ENCODE measurements at regions not wholly inside any gene's neighbourhood (a gene's known extent, or its start where the extent isn't known, plus 50 kb on each side); places are given as distances from the start of the nearest gene placed in this dataset.

GRCh38 chr5:93088592-93089389 is 492.2 kb downstream of the NR2F1-AS1 start:
- intact Hi-C loops (cut with micrococcal nuclease): no loop called here
- ATAC-seq (peak; percentile 56), DNase-seq (no peak)

DNA sequence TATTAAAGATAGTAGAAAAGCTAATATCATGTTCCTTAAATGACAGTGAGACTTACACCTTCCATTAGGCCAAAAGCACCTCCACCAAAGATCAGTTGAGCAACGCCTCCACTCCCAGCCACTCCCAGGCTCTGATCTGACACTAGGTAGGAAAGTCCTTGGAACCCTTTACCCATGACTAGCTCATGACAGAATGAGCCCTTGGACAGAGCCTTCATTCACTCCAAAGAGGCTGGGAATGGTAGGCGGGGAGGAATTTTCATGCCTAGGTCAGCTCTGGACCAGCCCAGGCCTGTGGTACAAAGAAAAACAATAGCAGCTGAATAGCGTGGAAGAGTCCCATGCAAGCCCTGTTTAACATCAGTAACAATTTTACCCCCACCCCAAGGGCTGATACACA is 493.7 kb downstream of the NR2F1-AS1 start:
- ATAC-seq: no peak
- intact Hi-C loops (cut with micrococcal nuclease): no loop called here
- DNase-seq: no peak

- DNase-seq (no peak), ATAC-seq (no peak)
- intact Hi-C loops (cut with micrococcal nuclease): no loop called here
These were observed 498.0 kb downstream of the NR2F1-AS1 start for GRCh38 chr5:93082981-93083380.

DNA sequence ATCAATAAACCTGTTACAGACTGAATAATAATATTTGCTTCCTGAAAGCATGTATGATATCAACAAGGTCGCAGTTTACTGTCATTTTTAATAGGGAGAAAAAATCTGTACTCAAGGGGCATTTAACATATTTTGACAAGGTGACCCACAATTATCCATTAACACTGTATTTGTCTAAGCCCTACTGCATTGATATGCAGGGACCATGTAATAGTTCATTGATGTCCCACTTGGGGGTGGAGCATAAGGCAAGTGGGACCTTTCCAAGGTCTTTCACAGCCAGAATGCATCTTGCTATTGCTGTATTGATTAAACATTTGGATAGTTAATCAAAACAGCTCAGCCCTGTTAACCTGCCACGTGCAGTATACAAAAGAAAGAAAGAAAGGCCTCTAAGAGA is 502.0 kb downstream of the NR2F1-AS1 start:
- ATAC-seq (peak; percentile 17), DNase-seq (no peak)
- intact Hi-C loops (cut with micrococcal nuclease): no loop called here

DNA sequence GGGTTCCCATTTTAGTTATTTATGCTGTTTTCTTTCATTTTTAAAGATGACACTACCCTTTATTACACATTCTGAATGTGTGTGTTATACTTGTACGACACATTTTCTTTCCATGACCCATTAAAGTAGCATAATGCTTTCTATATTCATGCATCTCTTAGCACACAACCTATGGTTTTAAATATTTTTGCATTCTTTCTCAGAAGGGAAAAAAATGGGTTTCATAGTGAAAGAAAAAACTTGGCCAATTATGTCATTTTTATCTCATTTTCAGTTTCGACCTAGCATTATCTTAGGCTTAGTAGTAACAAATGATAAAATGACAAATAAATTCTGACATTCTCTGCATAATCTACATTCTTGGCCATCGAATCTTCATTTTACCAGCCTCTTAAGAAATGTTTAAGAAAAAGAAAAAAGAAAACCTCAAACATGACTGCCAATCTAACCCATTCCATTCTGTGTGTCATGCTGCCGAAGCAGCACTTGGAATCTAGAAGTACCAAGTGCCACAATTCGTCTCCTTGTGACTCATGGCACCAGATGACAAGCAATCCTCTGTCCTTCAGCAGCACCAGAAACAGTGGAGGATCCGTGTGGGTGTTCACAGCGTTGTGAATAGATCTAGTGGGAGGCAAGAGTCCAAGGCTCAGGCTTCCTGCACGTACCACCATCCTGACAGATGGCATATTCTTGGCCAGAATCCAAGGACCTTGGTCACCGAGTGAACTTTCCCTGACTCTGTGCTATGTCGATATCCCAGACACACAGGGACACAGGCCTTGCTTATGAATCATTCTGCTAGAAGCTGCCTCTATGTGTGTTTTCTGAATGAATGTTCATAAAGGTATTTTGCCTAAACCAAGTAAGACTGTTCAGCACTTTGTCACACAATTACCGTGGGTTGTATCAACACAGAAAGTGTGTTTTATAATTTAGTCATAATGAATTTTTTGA is 502.7 kb downstream of the NR2F1-AS1 start:
- ATAC-seq (peak; percentile 100), DNase-seq (peak; percentile 49)
- intact Hi-C loops (cut with micrococcal nuclease): no loop called here

DNA sequence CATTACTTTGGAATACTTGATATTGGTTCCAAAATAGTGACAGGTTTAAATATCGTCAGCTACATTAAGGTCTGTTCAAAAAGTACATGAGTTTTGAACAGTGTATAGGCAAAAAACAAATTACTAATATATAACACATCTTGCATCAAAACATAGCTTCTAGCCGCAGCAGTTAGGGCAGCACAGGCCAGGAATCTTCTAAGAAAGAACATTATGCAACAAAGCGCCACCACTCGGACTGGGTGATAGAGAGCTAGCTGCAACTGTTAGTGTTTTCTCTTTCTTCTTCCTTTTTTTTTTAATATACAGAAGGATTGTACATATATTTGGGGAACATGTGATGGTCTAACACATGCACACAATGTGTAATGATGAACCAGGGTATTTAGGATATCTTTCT is 504.5 kb downstream of the NR2F1-AS1 start:
- intact Hi-C loops (cut with micrococcal nuclease): no loop called here
- DNase-seq: no peak
- ATAC-seq: no peak

GRCh38 chr5:93076096-93076495 is 504.9 kb downstream of the NR2F1-AS1 start:
- no peak for ATAC-seq
- intact Hi-C loops (cut with micrococcal nuclease): no loop called here
- DNase-seq: no peak

DNA sequence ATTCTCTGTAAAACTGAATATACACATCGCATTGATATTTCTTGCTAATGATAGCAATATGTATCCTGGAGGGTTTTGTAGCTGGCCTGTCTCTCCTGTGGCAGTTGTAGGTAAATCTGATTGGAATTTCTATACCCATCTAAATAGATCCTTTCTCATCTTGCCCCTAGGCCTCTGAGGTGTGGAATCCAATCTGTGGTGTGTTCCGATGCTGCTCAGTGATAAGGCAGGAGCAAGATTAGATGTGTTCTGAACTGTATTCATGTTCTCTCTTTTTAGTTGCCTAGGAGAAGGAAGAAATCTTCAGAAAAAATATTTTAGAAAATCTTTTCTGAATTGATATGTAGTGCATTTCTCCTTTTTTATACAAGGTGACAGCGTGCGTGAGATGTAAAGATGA is 507.5 kb downstream of the NR2F1-AS1 start:
- intact Hi-C loops (cut with micrococcal nuclease): no loop called here
- DNase-seq (no peak), ATAC-seq (no peak)

GRCh38 chr5:93072831-93073459 is 508.1 kb downstream of the NR2F1-AS1 start:
- intact Hi-C loops (cut with micrococcal nuclease): no loop called here
- ATAC-seq (no peak), DNase-seq (no peak)

- DNase-seq: no peak
- intact Hi-C loops (cut with micrococcal nuclease): no loop called here
- ATAC-seq: no peak
These were observed 509.3 kb downstream of the NR2F1-AS1 start for GRCh38 chr5:93071710-93072109.

- intact Hi-C loops (cut with micrococcal nuclease): no loop called here
- ATAC-seq (no peak), DNase-seq (no peak)
These were observed 510.1 kb downstream of the NR2F1-AS1 start for GRCh38 chr5:93070938-93071337.

DNA sequence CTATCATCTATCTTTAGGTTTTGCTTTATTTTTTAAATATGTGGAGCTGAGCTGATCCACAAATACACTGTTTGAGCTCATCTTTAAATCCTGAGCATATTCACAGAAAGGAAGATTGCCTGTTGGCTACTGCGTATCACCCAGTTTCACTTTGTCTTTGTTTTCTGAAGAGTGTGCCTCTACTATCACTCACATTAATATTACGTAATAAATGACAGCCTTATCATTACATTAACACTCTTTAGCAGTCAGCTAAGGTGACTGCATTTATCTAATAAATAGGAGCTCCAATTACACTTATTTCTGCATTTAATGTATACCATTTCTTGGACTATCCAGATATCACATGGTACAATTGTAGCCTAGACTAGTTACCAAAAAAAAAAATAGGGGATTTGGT is 511.7 kb downstream of the NR2F1-AS1 start:
- DNase-seq: no peak
- intact Hi-C loops (cut with micrococcal nuclease): no loop called here
- no peak for ATAC-seq

DNA sequence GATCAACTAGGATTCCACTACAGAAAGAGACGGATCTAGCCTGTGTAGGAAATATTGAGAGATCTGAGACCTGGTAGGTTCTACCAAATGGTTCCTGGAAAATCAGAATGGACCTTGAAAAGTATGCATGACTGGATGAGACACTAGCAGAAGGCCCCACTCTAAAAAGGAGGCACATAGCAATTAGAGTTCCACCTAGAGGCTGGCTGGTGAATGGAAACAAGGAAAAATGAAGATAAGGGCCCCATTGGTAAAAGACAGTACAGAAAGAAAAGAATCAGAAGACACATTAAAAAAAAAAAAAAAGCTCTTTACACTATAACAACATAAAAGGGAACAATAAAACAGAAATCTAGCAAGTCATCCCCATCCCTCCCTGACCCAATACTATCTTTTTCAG is 518.5 kb downstream of the NR2F1-AS1 start:
- ATAC-seq: no peak
- no peak for DNase-seq
- intact Hi-C loops (cut with micrococcal nuclease): no loop called here

GRCh38 chr5:93058309-93058708 is 522.7 kb downstream of the NR2F1-AS1 start:
- intact Hi-C loops (cut with micrococcal nuclease): no loop called here
- DNase-seq: no peak
- ATAC-seq: no peak

- DNase-seq (no peak), ATAC-seq (no peak)
- intact Hi-C loops (cut with micrococcal nuclease): no loop called here
These were observed 523.7 kb downstream of the NR2F1-AS1 start for GRCh38 chr5:93057311-93057710.

GRCh38 chr5:93055971-93056370 is 525.0 kb downstream of the NR2F1-AS1 start:
- DNase-seq (no peak), ATAC-seq (no peak)
- intact Hi-C loops (cut with micrococcal nuclease): no loop called here

DNA sequence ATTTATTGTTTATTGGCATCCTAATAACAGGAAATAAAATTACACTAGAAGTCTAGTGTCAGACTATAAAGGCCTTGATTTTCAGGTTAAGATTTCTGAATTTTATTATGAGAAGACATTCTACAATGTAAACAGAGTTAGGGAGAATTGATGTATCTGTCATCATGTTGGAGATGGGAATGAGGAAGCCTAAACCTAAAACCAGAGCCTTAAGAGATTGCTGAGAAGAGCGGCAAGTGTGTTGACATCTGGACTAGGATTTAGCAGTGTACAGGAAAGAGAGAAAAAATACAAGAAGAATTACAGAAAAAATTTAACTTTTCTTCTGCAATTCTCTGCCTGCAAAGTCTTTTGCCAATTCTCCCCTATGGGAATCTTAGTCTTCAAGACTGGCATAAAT is 525.5 kb downstream of the NR2F1-AS1 start:
- intact Hi-C loops (cut with micrococcal nuclease): no loop called here
- DNase-seq: no peak
- ATAC-seq: no peak

GRCh38 chr5:93054424-93055163 is 526.4 kb downstream of the NR2F1-AS1 start:
- ATAC-seq (no peak), DNase-seq (no peak)
- intact Hi-C loops (cut with micrococcal nuclease): no loop called here

DNA sequence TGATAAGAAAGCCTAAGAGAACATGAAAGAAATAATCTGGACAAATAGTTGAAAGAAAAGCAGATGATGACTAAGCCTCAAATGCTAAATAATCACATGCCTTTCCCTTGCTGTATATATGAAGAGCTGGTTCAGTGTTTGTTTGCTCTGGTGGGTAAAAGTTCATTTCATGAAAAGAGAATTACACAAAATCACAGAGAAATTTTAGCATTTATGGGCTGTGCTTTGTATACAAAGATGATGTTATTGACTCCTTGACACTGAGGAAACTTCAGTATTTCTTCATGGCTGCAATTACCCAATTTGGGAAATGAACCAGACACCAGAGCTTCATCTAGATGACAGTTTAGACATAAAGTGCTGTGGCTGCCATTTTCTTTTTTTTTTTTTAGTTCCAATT is 527.2 kb downstream of the NR2F1-AS1 start:
- intact Hi-C loops (cut with micrococcal nuclease): no loop called here
- ATAC-seq: no peak
- no peak for DNase-seq

Data from left ventricle myocardium superior (tissue), 1 donor.